GM21619 (cell line): ENCODE measurements at regions not wholly inside any gene's neighbourhood (a gene's known extent, or its start where the extent isn't known, plus 50 kb on each side); places are given as distances from the start of the nearest gene placed in this dataset.
"Not testable (repeated sequence)": the region's sequence is repeated elsewhere in the genome, so short reads cannot be mapped to it uniquely, and the experiment has no call there.

ENCODE experiments used
- ATAC-seq: cut with Tn5 transposase; IDR thresholded peaks from one replicate; pipeline ENCODE4 v1.9.1; 2021; ENCODE audit not compliant: unreplicated experiment

- ATAC-seq: no peak
Observed at GRCh38 chr4:79266136-79266535, 59.7 kb downstream of the NAA11 start.

- no peak for ATAC-seq
Observed at GRCh38 chr4:79259242-79259641, 66.6 kb downstream of the NAA11 start.

GRCh38 chr4:79258614-79259176, 67.2 kb downstream of the NAA11 start:
- no peak for ATAC-seq

- no peak for ATAC-seq
Observed at GRCh38 chr4:79257953-79258613, 67.8 kb downstream of the NAA11 start.

- ATAC-seq: no peak
Observed at GRCh38 chr4:79255793-79256192, 70.1 kb downstream of the NAA11 start.

- no peak for ATAC-seq
Observed at GRCh38 chr4:79253924-79254323, 71.9 kb downstream of the NAA11 start.

- ATAC-seq: no peak
Observed at GRCh38 chr4:79253168-79253567, 72.7 kb downstream of the NAA11 start.

- ATAC-seq: peak; percentile 49
Observed at GRCh38 chr4:79250887-79251286, 75.0 kb downstream of the NAA11 start.

GRCh38 chr4:79249881-79250503, 75.9 kb downstream of the NAA11 start:
- no peak for ATAC-seq

- no peak for ATAC-seq
Observed at GRCh38 chr4:79248610-79249009, 77.3 kb downstream of the NAA11 start.

GRCh38 chr4:79247695-79248394, 78.0 kb downstream of the NAA11 start:
- ATAC-seq: no peak

- not testable (repeated sequence) for ATAC-seq
Observed at GRCh38 chr4:79245200-79245940, 80.5 kb downstream of the NAA11 start.

- ATAC-seq: no peak
Observed at GRCh38 chr4:79241846-79242245, 84.0 kb downstream of the NAA11 start.

GRCh38 chr4:79237851-79238250, 88.0 kb downstream of the NAA11 start:
- ATAC-seq: no peak

GRCh38 chr4:79236785-79237184, 89.1 kb downstream of the NAA11 start:
- ATAC-seq: no peak

- no peak for ATAC-seq
Observed at GRCh38 chr4:79235095-79235494, 90.8 kb downstream of the NAA11 start.

GRCh38 chr4:79233820-79234219, 92.0 kb downstream of the NAA11 start:
- no peak for ATAC-seq

GRCh38 chr4:79232540-79232939, 93.3 kb downstream of the NAA11 start:
- ATAC-seq: no peak

GRCh38 chr4:79227860-79228259, 98.0 kb downstream of the NAA11 start:
- ATAC-seq: no peak

- no peak for ATAC-seq
Observed at GRCh38 chr4:79225360-79225759, 100.5 kb downstream of the NAA11 start.

- ATAC-seq: no peak
Observed at GRCh38 chr4:79224777-79225104, 101.1 kb downstream of the NAA11 start.
